ENCODE measurements at regions not wholly inside any gene's neighbourhood (a gene's known extent, or its start where the extent isn't known, plus 50 kb on each side); places are given as distances from the start of the nearest gene placed in this dataset.

GRCh38 chr1:25080294-25081209 is 150.5 kb upstream of the RUNX3 start:
- peak; percentile 70 for DNase-seq (ENCODE audit: low spot score)

DNA sequence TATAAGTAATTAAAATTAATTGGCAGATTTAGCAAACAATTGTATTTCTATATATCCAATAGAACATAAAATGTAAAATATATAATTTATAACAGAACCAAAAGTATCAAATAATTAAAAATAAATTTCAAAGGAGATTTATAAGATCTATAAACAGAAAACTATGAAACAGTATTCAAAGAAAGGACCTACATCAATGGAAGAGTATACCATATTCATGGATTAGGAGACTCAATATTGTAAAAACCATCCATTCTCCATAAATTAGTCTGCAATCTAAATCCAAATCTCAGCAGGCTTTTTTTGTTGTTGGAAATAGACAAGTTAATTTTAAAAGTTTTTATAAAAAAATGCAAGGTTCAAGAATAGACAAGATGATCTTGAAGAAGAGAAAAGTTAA is 149.0 kb upstream of the RUNX3 start:
- DNase-seq (ENCODE audit: low spot score), result no peak

- DNase-seq (ENCODE audit: low spot score), result no peak
Observed at GRCh38 chr1:25074351-25075227, 144.5 kb upstream of the RUNX3 start.

GRCh38 chr1:25073640-25074270 is 143.7 kb upstream of the RUNX3 start:
- DNase-seq (ENCODE audit: low spot score), result no peak

GRCh38 chr1:25072461-25072860 is 142.4 kb upstream of the RUNX3 start:
- DNase-seq (ENCODE audit: low spot score), result no peak

DNA sequence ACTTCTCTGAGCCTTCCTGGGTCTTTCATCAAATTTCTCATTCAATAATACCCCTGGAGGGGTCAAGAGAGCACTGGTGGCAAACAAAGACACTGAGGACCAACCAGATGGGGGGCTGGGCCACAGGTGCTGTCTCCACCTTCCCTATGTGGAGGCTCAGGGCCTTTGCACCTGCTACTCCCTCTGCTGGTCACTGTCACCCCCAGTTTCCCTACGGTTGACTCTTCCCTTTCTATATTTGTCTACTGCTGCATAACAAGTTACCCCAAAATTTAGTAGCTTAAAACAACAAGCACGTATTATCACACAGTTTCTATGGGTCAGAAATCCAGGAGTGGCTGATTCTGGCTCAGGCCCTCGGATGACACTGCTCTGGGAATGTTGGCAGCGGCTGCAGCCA is 138.8 kb upstream of the RUNX3 start:
- no peak for DNase-seq (ENCODE audit: low spot score)

GRCh38 chr1:25068316-25068715 is 138.2 kb upstream of the RUNX3 start:
- no peak for DNase-seq (ENCODE audit: low spot score)

- no peak for DNase-seq (ENCODE audit: low spot score)
Observed at GRCh38 chr1:25067518-25068251, 137.6 kb upstream of the RUNX3 start.

GRCh38 chr1:25066731-25067517 is 136.8 kb upstream of the RUNX3 start:
- no peak for DNase-seq (ENCODE audit: low spot score)

- DNase-seq (ENCODE audit: low spot score), result no peak
Observed at GRCh38 chr1:25066256-25066655, 136.2 kb upstream of the RUNX3 start.

GRCh38 chr1:25065795-25066238 is 135.7 kb upstream of the RUNX3 start:
- DNase-seq (ENCODE audit: low spot score), result peak; percentile 77

- peak; percentile 32 for DNase-seq (ENCODE audit: low spot score)
Observed at GRCh38 chr1:25065321-25065721, 135.2 kb upstream of the RUNX3 start.

GRCh38 chr1:25064465-25065240 is 134.6 kb upstream of the RUNX3 start:
- no peak for DNase-seq (ENCODE audit: low spot score)

- DNase-seq (ENCODE audit: low spot score), result peak; percentile 73
Observed at GRCh38 chr1:25063591-25064416, 133.7 kb upstream of the RUNX3 start.

GRCh38 chr1:25062621-25063255 is 132.7 kb upstream of the RUNX3 start:
- no peak for DNase-seq (ENCODE audit: low spot score)

GRCh38 chr1:25061261-25061995 is 131.4 kb upstream of the RUNX3 start:
- DNase-seq (ENCODE audit: low spot score), result no peak

- no peak for DNase-seq (ENCODE audit: low spot score)
Observed at GRCh38 chr1:25057188-25057587, 127.1 kb upstream of the RUNX3 start.

- DNase-seq (ENCODE audit: low spot score), result no peak
Observed at GRCh38 chr1:25056536-25056935, 126.5 kb upstream of the RUNX3 start.
